NB4 (cell line): ENCODE measurements at regions not wholly inside any gene's neighbourhood (a gene's known extent, or its start where the extent isn't known, plus 50 kb on each side); places are given as distances from the start of the nearest gene placed in this dataset.

ENCODE experiments used
- CTCF ChIP-seq: IDR thresholded peaks from one replicate; pipeline ENCODE4 v1.5.1; 2012; ENCODE audit warnings: low read depth, low read length
- MAX ChIP-seq: IDR thresholded peaks from 2 replicates; pipeline ENCODE4 v1.6.1; 2011; ENCODE audit warnings: low read depth, low read length
- POLR2A ChIP-seq: IDR thresholded peaks from 2 replicates; pipeline ENCODE4 v1.6.1; 2011; ENCODE audit warnings: mild to moderate bottlenecking; ENCODE audit not compliant: insufficient read length; ENCODE audit errors: extremely low read depth

DNA sequence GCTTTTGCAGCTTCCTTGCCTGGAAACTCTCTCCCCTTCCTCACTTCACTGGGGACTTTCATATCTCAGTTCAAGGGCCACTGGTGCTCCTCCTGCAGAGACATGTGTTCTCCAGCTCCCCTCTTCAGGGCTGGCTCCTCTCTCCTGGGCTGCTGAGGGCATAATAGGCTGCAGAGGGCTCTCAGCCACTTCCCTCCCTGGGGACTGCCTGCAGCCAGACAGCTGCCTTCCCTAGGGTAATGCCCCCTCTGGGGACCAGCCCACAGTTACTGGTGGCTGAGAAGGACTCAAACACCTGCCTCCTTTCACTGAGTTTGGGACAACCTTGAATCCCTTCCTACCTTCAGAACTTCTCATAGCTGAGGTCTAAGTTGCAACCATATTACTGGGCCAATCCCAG lies 104.8 kb upstream of the POU3F1 start:
- no peak for TF ChIP-seq POLR2A
- no peak for TF ChIP-seq CTCF
- TF ChIP-seq MAX = no peak
